ENCODE measurements at regions not wholly inside any gene's neighbourhood (a gene's known extent, or its start where the extent isn't known, plus 50 kb on each side); places are given as distances from the start of the nearest gene placed in this dataset.

DNA sequence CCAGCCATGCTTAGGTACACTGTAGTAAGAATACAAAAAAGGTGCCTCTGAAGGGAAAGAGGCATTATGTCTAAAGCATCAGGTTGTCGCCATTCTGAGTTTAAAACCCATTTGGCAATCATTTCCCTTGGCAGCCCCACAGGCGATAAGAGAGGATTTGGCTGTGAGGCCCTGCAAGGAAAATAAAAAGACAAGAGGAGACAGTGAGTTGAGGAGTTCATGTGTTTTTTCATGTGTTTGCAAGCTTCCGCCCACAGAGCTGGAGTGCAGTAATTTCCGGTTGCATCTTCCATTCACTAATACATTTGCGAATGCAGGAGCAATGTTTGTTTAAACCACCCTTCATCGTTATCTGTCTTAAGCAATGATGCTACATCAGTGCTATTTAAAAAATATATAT, 138.5 kb upstream of the SOX4 start:
- H3K4me1 ChIP-seq (ENCODE audit: insufficient read depth): no peaks in the 10 kb centered on the region
- in situ Hi-C loops (cut with MboI): no loop called here
- H3F3A ChIP-seq (ENCODE audit: insufficient read depth): no peaks in the 10 kb centered on the region
- H2AFZ ChIP-seq: no peak overlapping the region
- H3K27me3 ChIP-seq (replicated peaks; ENCODE audit: insufficient read depth): no peaks in the 10 kb centered on the region
- H3K27ac ChIP-seq: no peak overlapping the region
- H3K9me3 ChIP-seq (ENCODE audit: low read depth): no peaks in the 10 kb centered on the region
- DNase-seq: no peak
- H3K79me2 ChIP-seq (ENCODE audit: insufficient read depth): no peaks in the 10 kb centered on the region
- no peaks in the 10 kb centered on the region for H4K20me1 ChIP-seq (ENCODE audit: insufficient read depth)
- H3K4me3 ChIP-seq: no peak overlapping the region
- no peak overlapping the region for H3K4me2 ChIP-seq (ENCODE audit: unreplicated experiment)
- H3K36me3 ChIP-seq (ENCODE audit: low read depth): no peaks in the 10 kb centered on the region
- TF ChIP-seq EZH2 (IDR thresholded peaks at IDR 0.05; ENCODE audit: insufficient read depth, poor library complexity, severe bottlenecking) (no peak), EZH2phosphoT487 (IDR thresholded peaks at IDR 0.05; ENCODE audit: insufficient read depth, low read depth) (no peak)
- no peak overlapping the region for H3K9ac ChIP-seq
- WGBS, 2 experiments (ENCODE audit: low coverage in 1 of 2, low lambda C conversion rate in 2 of 2, missing lambda C conversion rate in 2 of 2): 70 to 73% methylated on average over 6 of the region's 6 CpGs
- no peaks in the 10 kb centered on the region for H3K9me2 ChIP-seq (ENCODE audit: insufficient read depth)

DNA sequence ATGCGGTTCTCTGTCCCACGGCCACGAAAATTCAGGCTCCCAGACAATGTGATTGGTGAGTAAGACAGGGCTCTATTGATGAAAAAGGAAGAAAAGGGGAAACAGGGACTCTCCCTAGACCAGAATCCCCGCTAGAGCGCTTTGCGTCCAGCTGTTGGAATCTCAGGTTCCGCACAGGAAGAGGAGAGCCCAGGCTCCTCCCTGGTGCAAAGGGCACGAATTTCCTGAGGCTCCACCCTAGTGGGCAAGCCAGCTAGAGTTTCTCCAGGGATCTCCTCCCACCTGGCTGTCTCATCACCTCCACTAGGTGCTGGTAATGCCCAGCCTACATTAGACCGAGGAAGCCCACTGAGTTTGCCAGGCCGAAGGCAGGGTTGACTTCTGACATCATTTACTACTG, 135.9 kb upstream of the SOX4 start:
- Histone ChIP-seq H3F3A (ENCODE audit: insufficient read depth) (no peaks in the 10 kb centered on the region), H3K4me2 (ENCODE audit: unreplicated experiment) (no peak overlapping the region), H3K36me3 (ENCODE audit: low read depth) (no peaks in the 10 kb centered on the region), H3K4me3 (no peak overlapping the region), H3K9ac (no peak overlapping the region), H3K9me3 (ENCODE audit: low read depth) (no peaks in the 10 kb centered on the region), H3K79me2 (ENCODE audit: insufficient read depth) (no peaks in the 10 kb centered on the region), H4K20me1 (ENCODE audit: insufficient read depth) (no peaks in the 10 kb centered on the region), H3K9me2 (ENCODE audit: insufficient read depth) (no peaks in the 10 kb centered on the region), H3K27ac (no peak overlapping the region), H2AFZ (no peak overlapping the region), H3K27me3 (replicated peaks; ENCODE audit: insufficient read depth) (no peaks in the 10 kb centered on the region), H3K4me1 (ENCODE audit: insufficient read depth) (no peaks in the 10 kb centered on the region)
- TF ChIP-seq EZH2phosphoT487 (IDR thresholded peaks at IDR 0.05; ENCODE audit: insufficient read depth, low read depth) (no peak), EZH2 (IDR thresholded peaks at IDR 0.05; ENCODE audit: insufficient read depth, poor library complexity, severe bottlenecking) (no peak)
- WGBS, 2 experiments (ENCODE audit: low coverage in 1 of 2, low lambda C conversion rate in 2 of 2, missing lambda C conversion rate in 2 of 2): 86 to 89% methylated on average over 10 of the region's 10 CpGs
- in situ Hi-C loops (cut with MboI): no loop called here
- no peak for DNase-seq

DNA sequence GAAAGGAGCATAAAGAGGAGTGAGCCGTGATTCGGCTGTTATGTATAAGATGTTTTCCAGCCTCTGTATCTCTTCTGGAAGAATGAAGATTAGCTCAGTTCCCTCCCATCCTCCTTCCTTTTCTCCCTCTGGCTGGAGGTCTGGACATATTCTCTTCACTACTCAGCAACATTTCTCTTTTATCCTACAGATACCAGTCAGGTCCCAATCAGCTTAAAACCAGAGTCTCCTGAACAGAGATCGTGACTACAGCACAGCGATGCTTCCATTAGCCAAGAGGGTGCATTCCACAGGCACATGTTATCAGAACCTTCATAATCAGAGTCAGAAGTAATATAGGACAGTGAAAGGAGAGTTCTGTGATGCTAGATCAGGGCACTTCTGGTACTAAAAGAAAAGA, 133.9 kb upstream of the SOX4 start:
- TF ChIP-seq EZH2 (IDR thresholded peaks at IDR 0.05; ENCODE audit: insufficient read depth, poor library complexity, severe bottlenecking) (no peak), EZH2phosphoT487 (IDR thresholded peaks at IDR 0.05; ENCODE audit: insufficient read depth, low read depth) (no peak)

DNA sequence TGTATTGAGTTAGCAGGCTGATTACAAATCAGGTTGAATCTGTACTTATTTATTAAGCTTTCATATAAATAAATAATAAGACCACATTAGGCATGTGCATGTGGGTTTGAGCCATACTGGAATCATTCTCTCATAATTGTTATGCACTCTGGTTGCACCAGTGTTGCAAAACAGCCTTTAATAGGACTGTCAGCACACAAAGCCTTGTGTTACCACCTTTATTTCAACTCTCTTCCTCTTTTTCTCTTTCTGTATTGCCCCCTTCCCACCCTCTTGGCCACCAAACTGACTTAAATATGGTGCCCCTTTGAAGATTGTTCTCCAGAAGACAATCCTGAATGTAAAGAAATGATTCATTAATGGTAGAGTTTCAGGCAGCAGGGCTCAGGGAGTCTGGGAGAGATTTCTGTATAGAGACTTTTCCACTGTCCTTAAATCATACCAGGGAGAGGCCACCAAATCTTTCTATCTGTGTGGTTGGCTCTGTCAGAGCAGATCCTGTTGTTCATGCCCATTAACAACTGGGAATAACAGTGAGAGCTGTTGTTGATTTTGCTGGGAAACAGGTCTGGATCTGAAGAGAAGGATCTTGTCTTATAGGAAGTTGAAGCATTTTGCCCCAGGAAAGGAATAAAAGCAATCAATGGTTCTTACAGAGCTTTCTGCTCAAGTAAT, 131.6 kb upstream of the SOX4 start:
- Histone ChIP-seq H3K36me3 (ENCODE audit: low read depth) (no peaks in the 10 kb centered on the region), H2AFZ (no peak overlapping the region)

More for the DNA sequence above, 133.9 kb upstream of the SOX4 start:
- in situ Hi-C loops (cut with MboI): no loop called here
- Histone ChIP-seq H3K9me2 (ENCODE audit: insufficient read depth) (no peaks in the 10 kb centered on the region), H3K79me2 (ENCODE audit: insufficient read depth) (no peaks in the 10 kb centered on the region), H3F3A (ENCODE audit: insufficient read depth) (no peaks in the 10 kb centered on the region), H4K20me1 (ENCODE audit: insufficient read depth) (no peaks in the 10 kb centered on the region), H3K9ac (no peak overlapping the region), H3K27me3 (replicated peaks; ENCODE audit: insufficient read depth) (no peaks in the 10 kb centered on the region), H3K9me3 (ENCODE audit: low read depth) (no peaks in the 10 kb centered on the region), H3K4me3 (no peak overlapping the region), H3K27ac (no peak overlapping the region), H2AFZ (no peak overlapping the region), H3K4me2 (ENCODE audit: unreplicated experiment) (no peak overlapping the region), H3K4me1 (ENCODE audit: insufficient read depth) (no peaks in the 10 kb centered on the region), H3K36me3 (ENCODE audit: low read depth) (no peaks in the 10 kb centered on the region)
- no peak for DNase-seq
- 67 to 80% methylated on average over 4 of the region's 4 CpGs for WGBS, 2 experiments (ENCODE audit: low coverage in 1 of 2, low lambda C conversion rate in 2 of 2, missing lambda C conversion rate in 2 of 2)

DNA sequence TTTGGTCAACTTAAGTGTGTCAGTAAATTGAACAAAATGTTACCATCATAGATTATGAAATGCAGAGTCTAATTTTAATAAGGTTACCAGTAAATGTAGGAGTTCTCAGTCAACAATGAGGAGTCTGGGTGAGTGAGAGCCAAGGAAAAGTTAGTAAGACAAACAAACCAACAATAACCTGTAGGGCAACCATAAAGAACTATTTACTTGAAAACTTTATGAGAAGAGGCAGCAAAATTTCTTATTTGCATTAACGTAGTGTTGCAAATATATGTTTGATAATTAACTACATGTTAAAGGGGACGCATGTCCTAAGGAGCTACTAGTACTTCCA, 131.1 kb upstream of the SOX4 start:
- no peaks in the 10 kb centered on the region for H3K9me3 ChIP-seq (ENCODE audit: low read depth)
- no peaks in the 10 kb centered on the region for H3K36me3 ChIP-seq (ENCODE audit: low read depth)
- H3K9ac ChIP-seq: no peak overlapping the region
- no peaks in the 10 kb centered on the region for H3K79me2 ChIP-seq (ENCODE audit: insufficient read depth)
- TF ChIP-seq EZH2phosphoT487 (IDR thresholded peaks at IDR 0.05; ENCODE audit: insufficient read depth, low read depth) (no peak), EZH2 (IDR thresholded peaks at IDR 0.05; ENCODE audit: insufficient read depth, poor library complexity, severe bottlenecking) (no peak)
- H3K9me2 ChIP-seq (ENCODE audit: insufficient read depth): no peaks in the 10 kb centered on the region
- no peak overlapping the region for H3K4me3 ChIP-seq
- H3K4me1 ChIP-seq (ENCODE audit: insufficient read depth): no peaks in the 10 kb centered on the region
- in situ Hi-C loops (cut with MboI): no loop called here
- 68 to 74% methylated on average over 2 of the region's 2 CpGs for WGBS, 2 experiments (ENCODE audit: low coverage in 1 of 2, low lambda C conversion rate in 2 of 2, missing lambda C conversion rate in 2 of 2)
- H3K4me2 ChIP-seq (ENCODE audit: unreplicated experiment): no peak overlapping the region
- H3K27ac ChIP-seq: no peak overlapping the region
- H3K27me3 ChIP-seq (replicated peaks; ENCODE audit: insufficient read depth): no peaks in the 10 kb centered on the region
- no peak for DNase-seq
- H4K20me1 ChIP-seq (ENCODE audit: insufficient read depth): no peaks in the 10 kb centered on the region
- no peak overlapping the region for H2AFZ ChIP-seq
- no peaks in the 10 kb centered on the region for H3F3A ChIP-seq (ENCODE audit: insufficient read depth)

More for the DNA sequence above, 131.6 kb upstream of the SOX4 start:
- no peak overlapping the region for H3K4me3 ChIP-seq
- no peaks in the 10 kb centered on the region for H3K4me1 ChIP-seq (ENCODE audit: insufficient read depth)
- no peaks in the 10 kb centered on the region for H3K79me2 ChIP-seq (ENCODE audit: insufficient read depth)
- H4K20me1 ChIP-seq (ENCODE audit: insufficient read depth): no peaks in the 10 kb centered on the region
- H3K27me3 ChIP-seq (replicated peaks; ENCODE audit: insufficient read depth): no peaks in the 10 kb centered on the region
- no peak overlapping the region for H3K4me2 ChIP-seq (ENCODE audit: unreplicated experiment)
- no peak overlapping the region for H3K9ac ChIP-seq
- no peaks in the 10 kb centered on the region for H3F3A ChIP-seq (ENCODE audit: insufficient read depth)
- DNase-seq: no peak
- no peak overlapping the region for H3K27ac ChIP-seq
- in situ Hi-C loops (cut with MboI): no loop called here
- no peaks in the 10 kb centered on the region for H3K9me3 ChIP-seq (ENCODE audit: low read depth)
- TF ChIP-seq EZH2phosphoT487 (IDR thresholded peaks at IDR 0.05; ENCODE audit: insufficient read depth, low read depth): no peak
- no peak for TF ChIP-seq EZH2 (IDR thresholded peaks at IDR 0.05; ENCODE audit: insufficient read depth, poor library complexity, severe bottlenecking)
- H3K9me2 ChIP-seq (ENCODE audit: insufficient read depth): no peaks in the 10 kb centered on the region

Data from GM23248 (cell line).